ENCODE measurements at regions not wholly inside any gene's neighbourhood (a gene's known extent, or its start where the extent isn't known, plus 50 kb on each side); places are given as distances from the start of the nearest gene placed in this dataset.
A peak's percentile ranks its signal among the peaks of the same experiment; 100 is the strongest.

GRCh38 chr14:53609009-53609408 is 347.6 kb downstream of the BMP4 start:
- Histone ChIP-seq H3K27ac (no peak overlapping the region), H3K4me3 (no peak overlapping the region), H3K9me3 (no peaks in the 10 kb centered on the region), H3K27me3 (no peaks in the 10 kb centered on the region), H3K4me1 (no peaks in the 10 kb centered on the region), H3K36me3 (no peaks in the 10 kb centered on the region)
- intact Hi-C loops (cut with DNase I), result no loop called here
- ATAC-seq (no peak), DNase-seq (no peak)
- 38% methylated on average over 1 of the region's 1 CpG for WGBS (ENCODE audit: insufficient coverage, low coverage, low lambda C conversion rate, missing lambda C conversion rate)
- no peak for TF ChIP-seq POLR2A (IDR thresholded peaks at IDR 0.05)
- TF ChIP-seq CTCF (IDR thresholded peaks at IDR 0.05), result no peak

- ATAC-seq (peak in 1 of 4 donors; percentile 41), DNase-seq (no peak)
- no peak overlapping the region for H3K4me3 ChIP-seq
- WGBS (ENCODE audit: insufficient coverage, low coverage, low lambda C conversion rate, missing lambda C conversion rate), result 59% methylated on average over 4 of the region's 5 CpGs
- intact Hi-C loops (cut with DNase I), result no loop called here
- H3K27ac ChIP-seq, result no peak overlapping the region
- no peaks in the 10 kb centered on the region for H3K4me1 ChIP-seq
- H3K27me3 ChIP-seq, result no peaks in the 10 kb centered on the region
- TF ChIP-seq CTCF (IDR thresholded peaks at IDR 0.05) (no peak), POLR2A (IDR thresholded peaks at IDR 0.05) (no peak)
- no peaks in the 10 kb centered on the region for H3K9me3 ChIP-seq
- no peaks in the 10 kb centered on the region for H3K36me3 ChIP-seq
These were observed 348.3 kb downstream of the BMP4 start for GRCh38 chr14:53608369-53608768.

- intact Hi-C loops (cut with DNase I), result no loop called here
- 75% methylated on average over 1 of the region's 1 CpG for WGBS (ENCODE audit: insufficient coverage, low coverage, low lambda C conversion rate, missing lambda C conversion rate)
- Histone ChIP-seq H3K4me1 (no peaks in the 10 kb centered on the region), H3K36me3 (no peaks in the 10 kb centered on the region), H3K27me3 (no peaks in the 10 kb centered on the region), H3K27ac (no peak overlapping the region), H3K9me3 (no peaks in the 10 kb centered on the region), H3K4me3 (no peak overlapping the region)
- TF ChIP-seq CTCF (IDR thresholded peaks at IDR 0.05) (no peak), POLR2A (IDR thresholded peaks at IDR 0.05) (no peak)
- DNase-seq, result no peak
- ATAC-seq, result no peak
These were observed 350.4 kb downstream of the BMP4 start for GRCh38 chr14:53606203-53606602.

- H3K9me3 ChIP-seq, result no peaks in the 10 kb centered on the region
- TF ChIP-seq CTCF (IDR thresholded peaks at IDR 0.05), result no peak
- H3K36me3 ChIP-seq, result no peaks in the 10 kb centered on the region
- no peaks in the 10 kb centered on the region for H3K4me1 ChIP-seq
- no peak for ATAC-seq
- H3K4me3 ChIP-seq, result no peak overlapping the region
- intact Hi-C loops (cut with DNase I), result no loop called here
- no peak for DNase-seq
- H3K27me3 ChIP-seq, result no peaks in the 10 kb centered on the region
- no peak overlapping the region for H3K27ac ChIP-seq
These were observed 351.1 kb downstream of the BMP4 start for GRCh38 chr14:53605562-53605961.

GRCh38 chr14:53603994-53604393 is 352.6 kb downstream of the BMP4 start:
- TF ChIP-seq POLR2A (IDR thresholded peaks at IDR 0.05) (no peak), CTCF (IDR thresholded peaks at IDR 0.05) (no peak)
- Histone ChIP-seq H3K36me3 (no peaks in the 10 kb centered on the region), H3K4me3 (no peak overlapping the region), H3K4me1 (no peaks in the 10 kb centered on the region), H3K27ac (no peak overlapping the region), H3K27me3 (no peaks in the 10 kb centered on the region), H3K9me3 (no peaks in the 10 kb centered on the region)
- WGBS (ENCODE audit: insufficient coverage, low coverage, low lambda C conversion rate, missing lambda C conversion rate), result 89% methylated on average over 3 of the region's 5 CpGs
- DNase-seq (no peak), ATAC-seq (no peak)
- intact Hi-C loops (cut with DNase I), result no loop called here
